ENCODE measurements at regions not wholly inside any gene's neighbourhood (a gene's known extent, or its start where the extent isn't known, plus 50 kb on each side); places are given as distances from the start of the nearest gene placed in this dataset.
A peak's percentile ranks its signal among the peaks of the same experiment; 100 is the strongest.

- no peak for ATAC-seq
- TF ChIP-seq SNAI2 (CRISPR knock-in tag; IDR thresholded peaks at IDR 0.05) (no peak), ZFP30 (CRISPR knock-in tag; IDR thresholded peaks at IDR 0.05) (no peak), ISL1 (CRISPR knock-in tag; IDR thresholded peaks at IDR 0.05) (no peak), ZNF565 (CRISPR knock-in tag; conservative IDR thresholded peaks at IDR 0.05; ENCODE audit: low read depth) (no peak), RARB (CRISPR knock-in tag; IDR thresholded peaks at IDR 0.05) (no peak), PPARA (CRISPR knock-in tag; IDR thresholded peaks at IDR 0.05; ENCODE audit: borderline replicate concordance) (no peak), TSHZ2 (CRISPR knock-in tag; IDR thresholded peaks at IDR 0.05) (no peak), ZNF70 (CRISPR knock-in tag; IDR thresholded peaks at IDR 0.05) (no peak), ZC3H10 (CRISPR knock-in tag; IDR thresholded peaks at IDR 0.05) (no peak), TCF4 (CRISPR knock-in tag; IDR thresholded peaks at IDR 0.05; ENCODE audit: borderline replicate concordance) (no peak), CSDC2 (CRISPR knock-in tag; IDR thresholded peaks at IDR 0.05) (no peak), BACH2 (CRISPR knock-in tag; IDR thresholded peaks at IDR 0.05; ENCODE audit: borderline replicate concordance) (no peak), OSR1 (CRISPR knock-in tag; IDR thresholded peaks at IDR 0.05) (no peak), ZFP3 (CRISPR knock-in tag; IDR thresholded peaks at IDR 0.05) (no peak), ESRRG (CRISPR knock-in tag; IDR thresholded peaks at IDR 0.05) (no peak)
- TF ChIP-seq, protein P1, sequence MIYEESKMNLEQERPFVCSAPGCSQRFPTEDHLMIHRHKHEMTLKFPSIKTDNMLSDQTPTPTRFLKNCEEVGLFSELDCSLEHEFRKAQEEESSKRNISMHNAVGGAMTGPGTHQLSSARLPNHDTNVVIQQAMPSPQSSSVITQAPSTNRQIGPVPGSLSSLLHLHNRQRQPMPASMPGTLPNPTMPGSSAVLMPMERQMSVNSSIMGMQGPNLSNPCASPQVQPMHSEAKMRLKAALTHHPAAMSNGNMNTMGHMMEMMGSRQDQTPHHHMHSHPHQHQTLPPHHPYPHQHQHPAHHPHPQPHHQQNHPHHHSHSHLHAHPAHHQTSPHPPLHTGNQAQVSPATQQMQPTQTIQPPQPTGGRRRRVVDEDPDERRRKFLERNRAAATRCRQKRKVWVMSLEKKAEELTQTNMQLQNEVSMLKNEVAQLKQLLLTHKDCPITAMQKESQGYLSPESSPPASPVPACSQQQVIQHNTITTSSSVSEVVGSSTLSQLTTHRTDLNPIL (CRISPR knock-in tag; IDR thresholded peaks at IDR 0.05; ENCODE audit: low read depth): no peak
- TF ChIP-seq, protein P2, sequence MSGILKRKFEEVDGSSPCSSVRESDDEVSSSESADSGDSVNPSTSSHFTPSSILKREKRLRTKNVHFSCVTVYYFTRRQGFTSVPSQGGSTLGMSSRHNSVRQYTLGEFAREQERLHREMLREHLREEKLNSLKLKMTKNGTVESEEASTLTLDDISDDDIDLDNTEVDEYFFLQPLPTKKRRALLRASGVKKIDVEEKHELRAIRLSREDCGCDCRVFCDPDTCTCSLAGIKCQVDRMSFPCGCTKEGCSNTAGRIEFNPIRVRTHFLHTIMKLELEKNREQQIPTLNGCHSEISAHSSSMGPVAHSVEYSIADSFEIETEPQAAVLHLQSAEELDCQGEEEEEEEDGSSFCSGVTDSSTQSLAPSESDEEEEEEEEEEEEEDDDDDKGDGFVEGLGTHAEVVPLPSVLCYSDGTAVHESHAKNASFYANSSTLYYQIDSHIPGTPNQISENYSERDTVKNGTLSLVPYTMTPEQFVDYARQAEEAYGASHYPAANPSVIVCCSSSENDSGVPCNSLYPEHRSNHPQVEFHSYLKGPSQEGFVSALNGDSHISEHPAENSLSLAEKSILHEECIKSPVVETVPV (CRISPR knock-in tag; IDR thresholded peaks at IDR 0.05): no peak
- TF ChIP-seq, protein P3, sequence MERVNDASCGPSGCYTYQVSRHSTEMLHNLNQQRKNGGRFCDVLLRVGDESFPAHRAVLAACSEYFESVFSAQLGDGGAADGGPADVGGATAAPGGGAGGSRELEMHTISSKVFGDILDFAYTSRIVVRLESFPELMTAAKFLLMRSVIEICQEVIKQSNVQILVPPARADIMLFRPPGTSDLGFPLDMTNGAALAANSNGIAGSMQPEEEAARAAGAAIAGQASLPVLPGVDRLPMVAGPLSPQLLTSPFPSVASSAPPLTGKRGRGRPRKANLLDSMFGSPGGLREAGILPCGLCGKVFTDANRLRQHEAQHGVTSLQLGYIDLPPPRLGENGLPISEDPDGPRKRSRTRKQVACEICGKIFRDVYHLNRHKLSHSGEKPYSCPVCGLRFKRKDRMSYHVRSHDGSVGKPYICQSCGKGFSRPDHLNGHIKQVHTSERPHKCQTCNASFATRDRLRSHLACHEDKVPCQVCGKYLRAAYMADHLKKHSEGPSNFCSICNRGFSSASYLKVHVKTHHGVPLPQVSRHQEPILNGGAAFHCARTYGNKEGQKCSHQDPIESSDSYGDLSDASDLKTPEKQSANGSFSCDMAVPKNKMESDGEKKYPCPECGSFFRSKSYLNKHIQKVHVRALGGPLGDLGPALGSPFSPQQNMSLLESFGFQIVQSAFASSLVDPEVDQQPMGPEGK (CRISPR knock-in tag; IDR thresholded peaks at IDR 0.05; ENCODE audit: borderline replicate concordance): no peak
These were observed 149.7 kb upstream of the ZFHX3 start for GRCh38 chr16:73197598-73197997.

DNA sequence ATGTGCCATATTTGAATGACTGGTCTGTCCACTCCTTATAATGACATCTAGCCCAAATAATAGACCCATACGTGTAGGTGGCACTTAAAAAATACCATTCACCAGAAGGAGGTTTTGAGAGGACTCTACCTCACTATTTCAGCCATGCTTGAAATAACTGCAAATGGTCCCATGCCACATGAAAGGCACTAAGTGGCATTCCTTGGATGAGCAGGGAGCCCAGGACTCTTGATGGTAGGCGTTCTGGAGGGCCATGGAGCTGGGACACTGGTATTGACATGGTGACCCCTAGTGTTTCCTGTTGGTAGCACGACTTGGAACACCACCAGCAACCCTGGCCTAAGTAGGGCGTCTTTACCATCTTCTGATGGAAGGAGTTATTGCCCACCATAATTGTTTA lies 148.7 kb upstream of the ZFHX3 start:
- TF ChIP-seq, protein P3 (CRISPR knock-in tag; IDR thresholded peaks at IDR 0.05; ENCODE audit: borderline replicate concordance): no peak
- TF ChIP-seq ZC3H10 (CRISPR knock-in tag; IDR thresholded peaks at IDR 0.05) (no peak), OSR1 (CRISPR knock-in tag; IDR thresholded peaks at IDR 0.05) (no peak), ZFP30 (CRISPR knock-in tag; IDR thresholded peaks at IDR 0.05) (no peak), TSHZ2 (CRISPR knock-in tag; IDR thresholded peaks at IDR 0.05) (no peak), ARNTL (CRISPR knock-in tag; IDR thresholded peaks at IDR 0.05; ENCODE audit: borderline replicate concordance, low read depth) (no peak), ZNF8 (CRISPR knock-in tag; IDR thresholded peaks at IDR 0.05) (no peak), TOX (CRISPR knock-in tag; IDR thresholded peaks at IDR 0.05; ENCODE audit: borderline replicate concordance) (no peak), PPARA (CRISPR knock-in tag; IDR thresholded peaks at IDR 0.05; ENCODE audit: borderline replicate concordance) (no peak), SNAI2 (CRISPR knock-in tag; IDR thresholded peaks at IDR 0.05) (no peak), ZFP3 (CRISPR knock-in tag; IDR thresholded peaks at IDR 0.05) (no peak), ESRRG (CRISPR knock-in tag; IDR thresholded peaks at IDR 0.05) (no peak), BACH2 (CRISPR knock-in tag; IDR thresholded peaks at IDR 0.05; ENCODE audit: borderline replicate concordance) (no peak), ISL1 (CRISPR knock-in tag; IDR thresholded peaks at IDR 0.05) (no peak), ZNF565 (CRISPR knock-in tag; conservative IDR thresholded peaks at IDR 0.05; ENCODE audit: low read depth) (no peak), RARB (CRISPR knock-in tag; IDR thresholded peaks at IDR 0.05) (no peak)
- TF ChIP-seq, protein P2 (CRISPR knock-in tag; IDR thresholded peaks at IDR 0.05): no peak
- ATAC-seq: peak; percentile 94

All from SK-N-SH treated with all-trans-retinoic acid at 6 μM for 48 hours (cell line).